ENCODE measurements at regions not wholly inside any gene's neighbourhood (a gene's known extent, or its start where the extent isn't known, plus 50 kb on each side); places are given as distances from the start of the nearest gene placed in this dataset.

DNA sequence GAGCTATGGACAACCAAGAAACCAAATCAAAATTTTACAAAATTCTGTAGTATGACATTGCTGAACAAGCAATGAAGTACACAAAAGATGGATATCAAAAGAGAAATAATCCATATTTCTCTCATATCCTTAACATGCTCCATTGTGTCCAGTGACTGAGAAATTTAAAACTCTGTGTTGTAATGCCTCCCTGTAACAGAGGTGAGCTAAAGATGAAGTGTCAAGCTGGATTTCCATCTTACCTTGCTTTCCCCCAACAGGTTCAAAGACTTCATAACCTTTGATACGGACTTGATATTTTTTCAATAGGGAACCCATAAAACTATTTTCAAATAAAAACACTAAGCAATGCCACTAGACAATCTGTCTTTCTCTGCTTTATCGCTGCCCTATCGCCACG, 95.7 kb upstream of the SERTAD2 start:
- TF ChIP-seq, protein P1, sequence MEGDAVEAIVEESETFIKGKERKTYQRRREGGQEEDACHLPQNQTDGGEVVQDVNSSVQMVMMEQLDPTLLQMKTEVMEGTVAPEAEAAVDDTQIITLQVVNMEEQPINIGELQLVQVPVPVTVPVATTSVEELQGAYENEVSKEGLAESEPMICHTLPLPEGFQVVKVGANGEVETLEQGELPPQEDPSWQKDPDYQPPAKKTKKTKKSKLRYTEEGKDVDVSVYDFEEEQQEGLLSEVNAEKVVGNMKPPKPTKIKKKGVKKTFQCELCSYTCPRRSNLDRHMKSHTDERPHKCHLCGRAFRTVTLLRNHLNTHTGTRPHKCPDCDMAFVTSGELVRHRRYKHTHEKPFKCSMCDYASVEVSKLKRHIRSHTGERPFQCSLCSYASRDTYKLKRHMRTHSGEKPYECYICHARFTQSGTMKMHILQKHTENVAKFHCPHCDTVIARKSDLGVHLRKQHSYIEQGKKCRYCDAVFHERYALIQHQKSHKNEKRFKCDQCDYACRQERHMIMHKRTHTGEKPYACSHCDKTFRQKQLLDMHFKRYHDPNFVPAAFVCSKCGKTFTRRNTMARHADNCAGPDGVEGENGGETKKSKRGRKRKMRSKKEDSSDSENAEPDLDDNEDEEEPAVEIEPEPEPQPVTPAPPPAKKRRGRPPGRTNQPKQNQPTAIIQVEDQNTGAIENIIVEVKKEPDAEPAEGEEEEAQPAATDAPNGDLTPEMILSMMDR (IDR thresholded peaks at IDR 0.05; ENCODE audit: low read depth, low read length), result no peak
- TF ChIP-seq EZH2phosphoT487 (IDR thresholded peaks at IDR 0.05; ENCODE audit: low read depth), result no peak
